Suprapubic skin (tissue), 4 donors: ENCODE measurements at regions not wholly inside any gene's neighbourhood (a gene's known extent, or its start where the extent isn't known, plus 50 kb on each side); places are given as distances from the start of the nearest gene placed in this dataset.
A peak's percentile ranks its signal among the peaks of the same experiment; 100 is the strongest.
"Not testable (repeated sequence)": the region's sequence is repeated elsewhere in the genome, so short reads cannot be mapped to it uniquely, and the experiment has no call there.

Experiments used
- DNase-seq, 2 donors: peaks; one replicate each; pipeline ENCODE4 v3.0.0-alpha.2; 2019; ENCODE audit warnings: low spot score in 2 of 2
- H3K27ac ChIP-seq: fragments of 200-600 bp; sonication (generic); one replicate; pipeline ENCODE4 v1.5.1; 2019
- H3K27me3 ChIP-seq: fragments of 200-600 bp; sonication (generic); one replicate; pipeline ENCODE4 v1.5.1; 2019
- H3K36me3 ChIP-seq: fragments of 200-600 bp; sonication (generic); one replicate; pipeline ENCODE4 v1.5.1; 2019
- H3K4me1 ChIP-seq: fragments of 200-600 bp; sonication (generic); one replicate; pipeline ENCODE4 v1.5.1; 2019
- H3K4me3 ChIP-seq: fragments of 200-600 bp; sonication (generic); one replicate; pipeline ENCODE4 v1.5.1; 2019; ENCODE audit warnings: mild to moderate bottlenecking
- H3K9me3 ChIP-seq: fragments of 200-600 bp; sonication (generic); one replicate; pipeline ENCODE4 v1.5.1; 2019
- CTCF ChIP-seq, 2 donors: fragments of 200-600 bp in 1 of 2; fragments of 450-650 bp in 1 of 2; sonication (generic) in 1 of 2; IDR thresholded peaks; one replicate each; pipeline ENCODE4 v1.5.1; 2016 to 2019; ENCODE audit warnings: antibody characterized with exemption in 2 of 2, mild to moderate bottlenecking in 1 of 2, moderate library complexity in 1 of 2
- EP300 ChIP-seq: sonication (generic); formaldehyde crosslinking; IDR thresholded peaks from one replicate; pipeline ENCODE4 v1.6.1; 2017; ENCODE audit warnings: antibody characterized with exemption
- POLR2A ChIP-seq, 2 donors: fragments of 450-650 bp; IDR thresholded peaks; one replicate each; pipeline ENCODE4 v1.6.1; 2017; ENCODE audit warnings: antibody characterized with exemption in 2 of 2, mild to moderate bottlenecking in 2 of 2, moderate library complexity in 2 of 2
- POLR2AphosphoS5 ChIP-seq, 3 donors: sonication (generic); formaldehyde crosslinking; IDR thresholded peaks; one replicate each; pipeline ENCODE4 v1.6.1; 2017; ENCODE audit warnings: antibody characterized with exemption in 3 of 3
- WGBS: methylation state at CpG from one replicate; pipeline ENCODE4 v1.1.5; 2018; 5-methylcytosine and 5-hydroxymethylcytosine counted together

- H3K4me1 ChIP-seq: no peaks in the 10 kb centered on the region
- no peak overlapping the region for H3K27ac ChIP-seq
- no peak for DNase-seq
- no peak overlapping the region for H3K4me3 ChIP-seq
- H3K9me3 ChIP-seq: no peaks in the 10 kb centered on the region
- 81% methylated on average over 1 of the region's 1 CpG for WGBS
- H3K36me3 ChIP-seq: no peaks in the 10 kb centered on the region
- no peak for TF ChIP-seq POLR2A (IDR thresholded peaks at IDR 0.05)
- TF ChIP-seq CTCF (IDR thresholded peaks at IDR 0.05): no peak
- TF ChIP-seq EP300: no peak
- TF ChIP-seq POLR2AphosphoS5 (IDR thresholded peaks at IDR 0.05): no peak
- no peaks in the 10 kb centered on the region for H3K27me3 ChIP-seq
Observed at GRCh38 chrX:125137521-125137920, 182.2 kb upstream of the TEX13C start.

- DNase-seq: no peak
- no peak overlapping the region for H3K27ac ChIP-seq
- H3K9me3 ChIP-seq: no peaks in the 10 kb centered on the region
- no peak overlapping the region for H3K4me3 ChIP-seq
- WGBS: 44% methylated on average over 2 of the region's 2 CpGs
- no peaks in the 10 kb centered on the region for H3K36me3 ChIP-seq
- no peaks in the 10 kb centered on the region for H3K4me1 ChIP-seq
- no peaks in the 10 kb centered on the region for H3K27me3 ChIP-seq
- TF ChIP-seq CTCF (IDR thresholded peaks at IDR 0.05): no peak
- TF ChIP-seq POLR2A (IDR thresholded peaks at IDR 0.05): no peak
- no peak for TF ChIP-seq POLR2AphosphoS5 (IDR thresholded peaks at IDR 0.05)
- no peak for TF ChIP-seq EP300
Observed at GRCh38 chrX:125150231-125150630, 169.4 kb upstream of the TEX13C start.

GRCh38 chrX:125151146-125151545, 168.5 kb upstream of the TEX13C start:
- H3K4me3 ChIP-seq: no peak overlapping the region
- H3K27ac ChIP-seq: no peak overlapping the region
- H3K9me3 ChIP-seq: no peaks in the 10 kb centered on the region
- WGBS: 74% methylated on average over 3 of the region's 3 CpGs
- no peaks in the 10 kb centered on the region for H3K27me3 ChIP-seq
- no peak for TF ChIP-seq POLR2AphosphoS5 (IDR thresholded peaks at IDR 0.05)
- TF ChIP-seq EP300: no peak
- TF ChIP-seq CTCF (IDR thresholded peaks at IDR 0.05): no peak
- TF ChIP-seq POLR2A (IDR thresholded peaks at IDR 0.05): no peak
- no peaks in the 10 kb centered on the region for H3K4me1 ChIP-seq
- H3K36me3 ChIP-seq: no peaks in the 10 kb centered on the region
- DNase-seq: no peak

- TF ChIP-seq POLR2AphosphoS5 (IDR thresholded peaks at IDR 0.05): no peak
- no peak for TF ChIP-seq POLR2A (IDR thresholded peaks at IDR 0.05)
- TF ChIP-seq EP300: no peak
- TF ChIP-seq CTCF (IDR thresholded peaks at IDR 0.05): no peak
- no peaks in the 10 kb centered on the region for H3K4me1 ChIP-seq
- DNase-seq: no peak
- H3K4me3 ChIP-seq: no peak overlapping the region
- H3K27me3 ChIP-seq: no peaks in the 10 kb centered on the region
- H3K9me3 ChIP-seq: no peaks in the 10 kb centered on the region
- H3K27ac ChIP-seq: no peak overlapping the region
- H3K36me3 ChIP-seq: no peaks in the 10 kb centered on the region
- WGBS: 89% methylated on average over 2 of the region's 2 CpGs
Observed at GRCh38 chrX:125152011-125152410, 167.7 kb upstream of the TEX13C start.

- TF ChIP-seq EP300: no peak
- no peak for TF ChIP-seq CTCF (IDR thresholded peaks at IDR 0.05)
- no peak for TF ChIP-seq POLR2AphosphoS5 (IDR thresholded peaks at IDR 0.05)
- no peak for TF ChIP-seq POLR2A (IDR thresholded peaks at IDR 0.05)
- Histone ChIP-seq H3K27ac (no peak overlapping the region), H3K36me3 (no peaks in the 10 kb centered on the region), H3K27me3 (no peaks in the 10 kb centered on the region), H3K4me1 (no peaks in the 10 kb centered on the region), H3K9me3 (no peaks in the 10 kb centered on the region), H3K4me3 (no peak overlapping the region)
- WGBS: 21% methylated on average over 2 of the region's 2 CpGs
- no peak for DNase-seq
Observed at GRCh38 chrX:125153621-125154020, 166.1 kb upstream of the TEX13C start.

- 81% methylated on average over 26 of the region's 32 CpGs for WGBS
- not testable (repeated sequence) for H3K36me3 ChIP-seq, H3K4me3 ChIP-seq, DNase-seq, H3K27ac ChIP-seq, H3K27me3 ChIP-seq, H3K9me3 ChIP-seq, H3K4me1 ChIP-seq
Observed at GRCh38 chrX:125154288-125155257, 165.1 kb upstream of the TEX13C start.

GRCh38 chrX:125155296-125156033, 164.2 kb upstream of the TEX13C start:
- not testable (repeated sequence) for H3K27ac ChIP-seq, H3K4me3 ChIP-seq, H3K36me3 ChIP-seq, H3K9me3 ChIP-seq, H3K27me3 ChIP-seq, H3K4me1 ChIP-seq
- peak in 1 of 2 donors; percentile 53 for DNase-seq
- 85% methylated on average over 9 of the region's 41 CpGs for WGBS
